ENCODE measurements at regions not wholly inside any gene's neighbourhood (a gene's known extent, or its start where the extent isn't known, plus 50 kb on each side); places are given as distances from the start of the nearest gene placed in this dataset.
A peak's percentile ranks its signal among the peaks of the same experiment; 100 is the strongest.
"Not testable (repeated sequence)": the region's sequence is repeated elsewhere in the genome, so short reads cannot be mapped to it uniquely, and the experiment has no call there.

DNA sequence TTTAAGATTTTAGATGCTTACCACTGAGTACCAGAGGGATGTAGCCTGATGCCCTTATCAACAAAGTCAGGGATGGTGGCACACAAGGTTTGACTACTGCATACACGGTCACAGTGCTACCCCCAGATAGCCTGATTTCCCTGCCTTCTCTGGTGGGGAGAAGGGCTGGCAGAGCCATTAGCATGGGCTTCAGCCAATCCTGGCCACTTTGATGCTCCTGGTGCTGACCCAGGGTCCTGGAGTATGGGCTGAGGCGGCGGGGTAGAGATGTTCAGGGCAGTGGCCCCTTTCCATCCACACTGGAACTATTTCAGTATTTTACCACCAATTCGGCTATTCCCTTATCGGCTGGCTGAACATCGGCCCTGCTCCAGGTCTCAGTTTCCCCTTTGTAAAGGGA is 83.2 kb downstream of the POTEB3 start:
- not testable (repeated sequence) for ATAC-seq; DNase-seq (ENCODE audit: low spot score)

DNA sequence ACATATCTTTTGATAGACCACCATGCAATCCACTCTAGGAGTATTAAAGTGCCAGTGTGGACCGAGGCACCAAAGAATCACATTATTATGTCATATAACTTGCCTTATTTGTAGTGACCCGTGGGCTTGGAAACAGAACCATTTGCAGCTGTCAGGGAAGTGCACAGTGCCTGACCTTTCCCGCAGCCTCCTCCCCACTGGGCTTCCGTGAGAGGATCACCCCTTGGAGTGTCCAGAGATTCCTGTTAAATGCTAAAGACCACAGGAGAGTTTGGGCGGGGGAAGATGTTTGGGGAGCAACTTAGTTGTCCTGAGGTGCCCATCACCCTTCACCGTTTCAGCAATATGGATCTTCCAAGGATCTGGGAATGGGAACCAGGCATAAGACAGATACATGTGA is 84.4 kb downstream of the POTEB3 start:
- ATAC-seq = not testable (repeated sequence)
- DNase-seq (ENCODE audit: low spot score) = peak; percentile 27

DNA sequence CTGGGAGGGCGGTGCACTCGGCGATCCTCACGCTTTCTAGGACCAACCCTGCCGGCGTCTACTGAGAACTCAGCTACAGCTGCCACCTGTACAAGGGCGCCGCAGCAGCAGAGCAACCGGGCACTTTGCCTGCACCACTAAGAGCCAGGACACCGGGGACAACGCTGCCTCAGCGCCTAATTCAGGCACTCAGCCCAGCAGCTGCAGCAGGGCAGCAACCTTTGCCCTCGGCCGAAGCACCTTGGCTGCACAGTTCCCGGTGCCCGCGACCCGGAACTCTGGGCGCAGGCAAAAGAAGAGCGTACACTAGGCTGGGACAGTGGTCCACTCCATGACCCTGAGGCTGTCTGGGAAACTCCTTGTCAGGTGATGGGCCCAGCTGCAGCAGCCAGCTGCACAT is 85.7 kb downstream of the POTEB3 start:
- ATAC-seq = peak; percentile 60
- not testable (repeated sequence) for DNase-seq (ENCODE audit: low spot score)

DNA sequence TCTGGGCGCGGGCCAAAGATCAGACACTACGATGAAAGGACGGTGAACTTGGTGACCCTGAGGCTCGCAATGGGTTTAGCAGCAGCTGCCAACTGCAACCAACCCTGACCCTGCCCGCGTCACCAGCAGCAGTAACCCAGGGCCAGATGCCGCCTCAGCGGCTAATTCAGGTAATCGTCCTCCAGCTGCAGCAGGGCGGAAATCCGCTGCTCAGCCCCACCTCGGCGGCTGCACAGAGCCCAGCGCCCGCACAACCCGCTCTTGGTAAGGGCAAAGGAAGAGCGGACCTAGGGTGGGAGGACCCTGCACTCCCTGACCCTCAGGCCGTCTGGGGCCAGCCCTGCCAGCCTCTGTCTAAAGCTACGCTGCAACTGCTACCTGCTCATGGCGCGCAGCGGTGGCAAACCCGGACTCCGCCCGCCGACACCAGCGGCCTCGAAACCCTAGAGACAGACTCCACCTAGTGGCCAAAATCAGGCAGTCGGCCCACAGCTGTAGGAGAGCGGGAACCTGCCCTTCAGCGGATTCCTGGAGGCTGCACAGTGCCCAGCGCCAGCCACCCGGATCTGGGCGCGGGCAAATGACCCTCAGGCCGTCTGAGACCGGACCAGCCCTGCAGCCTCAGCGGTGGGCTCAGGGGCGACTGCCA is 87.5 kb downstream of the POTEB3 start:
- not testable (repeated sequence) for ATAC-seq

DNA sequence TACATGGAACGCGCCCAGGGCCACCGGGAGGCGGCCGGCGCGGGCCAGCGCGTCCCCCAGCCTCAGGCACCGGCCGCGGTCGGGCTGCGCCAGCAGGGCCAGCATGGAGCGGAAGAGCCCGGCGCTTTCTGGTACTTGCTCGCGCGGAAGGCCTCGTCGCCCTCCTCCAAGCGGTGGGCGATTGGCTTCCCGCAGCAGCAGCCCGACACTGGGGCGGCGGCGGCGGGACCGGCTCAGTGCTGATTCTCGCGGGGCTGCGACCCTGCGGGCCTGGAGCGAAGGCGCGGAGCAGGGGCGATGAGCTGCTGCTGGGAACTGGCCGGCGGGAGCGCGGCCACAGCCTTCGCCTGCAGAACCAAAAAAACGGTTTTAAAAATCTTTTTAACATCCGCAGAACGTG is 95.3 kb downstream of the POTEB3 start:
- ATAC-seq = not testable (repeated sequence)
- DNase-seq (ENCODE audit: low spot score) = peak; percentile 27

More for the DNA sequence above, 87.5 kb downstream of the POTEB3 start:
- DNase-seq (ENCODE audit: low spot score) = not testable (repeated sequence)

DNA sequence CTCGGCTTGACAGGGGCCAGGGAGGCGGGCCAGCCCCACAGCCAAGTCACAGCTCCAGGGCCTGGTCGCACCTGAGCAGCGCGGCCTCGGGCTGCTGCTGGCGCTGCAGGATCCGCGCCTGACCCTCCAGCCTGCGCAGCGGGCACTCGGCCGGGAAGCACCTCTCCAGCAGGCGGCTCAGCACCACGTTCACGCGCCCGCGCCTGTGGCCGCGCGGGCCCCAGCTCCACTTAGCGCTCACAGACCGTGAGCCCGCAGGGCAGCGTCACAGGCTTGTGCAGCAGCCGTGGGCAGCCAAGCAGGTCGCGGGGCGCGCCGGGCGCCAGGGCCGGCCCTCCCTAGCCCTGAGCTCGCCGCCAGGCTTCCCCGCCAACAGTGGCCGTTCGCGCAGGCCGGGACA is 95.8 kb downstream of the POTEB3 start:
- not testable (repeated sequence) for DNase-seq (ENCODE audit: low spot score)
- ATAC-seq = peak; percentile 84

DNA sequence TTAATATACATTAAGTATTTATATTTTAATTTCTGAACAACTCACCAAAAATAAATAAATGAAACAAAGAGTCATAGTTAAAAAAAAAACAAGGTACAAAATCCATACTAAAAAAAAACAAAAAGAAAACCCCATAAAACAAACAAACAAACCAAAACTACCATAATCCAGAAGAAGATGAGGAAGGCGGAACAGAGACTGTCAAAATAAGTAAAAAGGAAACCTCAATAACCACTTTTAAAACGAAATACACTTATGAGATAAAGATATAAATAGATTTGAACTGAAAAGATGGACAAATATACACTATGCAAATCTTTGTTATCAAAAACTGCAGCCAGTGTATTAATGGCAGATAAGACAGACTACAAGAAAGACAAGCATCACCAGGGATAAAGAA is 103.3 kb downstream of the POTEB3 start:
- DNase-seq (ENCODE audit: low spot score); ATAC-seq: not testable (repeated sequence)

DNA sequence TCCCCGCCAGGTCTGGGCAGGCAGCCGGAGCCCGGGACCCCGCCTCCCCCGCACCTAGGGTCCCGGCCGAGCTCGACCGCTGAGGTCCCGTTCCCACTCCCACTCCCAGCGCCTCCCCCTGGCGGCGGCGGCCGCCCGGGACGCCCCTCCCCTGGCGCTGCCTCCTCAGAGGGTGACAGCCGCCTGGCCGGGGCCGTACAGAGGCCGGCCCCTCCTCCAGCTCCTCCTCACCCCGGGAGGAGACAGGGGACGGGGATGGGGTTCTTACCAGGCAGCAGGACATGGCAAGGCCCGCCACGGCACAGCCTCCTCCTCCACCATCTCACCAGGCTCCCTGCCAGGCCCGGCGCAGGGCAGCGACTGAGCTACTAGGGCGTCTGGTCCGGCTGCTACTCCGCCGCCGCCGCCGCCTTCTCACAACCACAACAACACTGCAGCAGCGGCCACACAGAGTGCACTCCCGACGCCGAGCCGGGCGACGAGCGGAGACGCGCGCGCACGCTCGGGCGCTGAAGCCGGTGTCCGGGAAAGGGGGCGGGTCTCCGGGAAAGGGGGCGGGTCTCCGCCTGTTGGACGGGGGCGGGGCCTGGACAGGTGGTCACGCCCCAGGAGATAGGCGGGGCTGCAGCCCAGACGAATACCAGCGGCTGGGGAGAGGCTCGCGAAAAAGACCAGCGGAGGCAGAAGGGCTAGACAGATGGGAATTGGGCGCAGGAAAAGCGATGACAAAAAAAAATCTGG is 115.4 kb downstream of the POTEB3 start:
- ATAC-seq = peak; percentile 95
- DNase-seq (ENCODE audit: low spot score) = not testable (repeated sequence)

DNA sequence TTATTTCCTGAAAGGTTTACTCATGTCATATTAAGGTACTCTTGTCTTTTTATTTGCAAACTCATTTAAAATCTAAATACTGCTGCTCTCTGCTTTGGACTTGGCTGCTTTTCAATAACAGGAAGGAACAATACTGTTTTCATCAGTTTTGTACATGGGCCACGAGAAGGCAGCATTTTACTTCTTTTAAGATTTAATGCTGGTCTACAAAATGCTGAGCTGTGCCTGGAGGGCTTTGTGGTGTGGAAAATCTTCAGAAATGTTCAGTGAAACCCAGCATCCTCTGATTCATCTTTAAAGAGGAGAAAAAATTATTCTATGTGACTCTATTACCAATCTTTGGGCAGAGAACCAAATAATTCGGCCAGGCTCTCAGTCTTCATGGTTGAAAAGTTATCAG is 155.9 kb downstream of the POTEB3 start:
- ATAC-seq = peak; percentile 91
- not testable (repeated sequence) for DNase-seq (ENCODE audit: low spot score)

DNA sequence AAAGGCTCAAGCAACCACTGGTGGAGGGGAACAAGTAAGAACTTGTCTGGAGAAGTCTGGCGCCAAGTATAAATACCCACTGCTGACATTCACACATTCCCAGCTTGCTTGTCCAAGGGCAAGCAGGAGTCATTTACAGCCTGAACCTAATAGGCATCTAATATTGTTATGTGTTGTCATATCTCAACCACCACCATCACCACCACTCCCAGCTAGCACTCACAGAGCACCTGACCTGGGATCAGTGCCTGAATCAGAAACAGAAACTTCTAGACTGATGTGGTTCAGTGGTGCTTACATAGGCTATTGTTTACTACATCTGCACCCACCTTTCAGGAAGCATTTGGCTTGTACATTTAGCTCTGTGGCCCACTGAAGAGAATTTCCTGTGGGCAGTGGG is 157.1 kb downstream of the POTEB3 start:
- not testable (repeated sequence) for ATAC-seq; DNase-seq (ENCODE audit: low spot score)

DNA sequence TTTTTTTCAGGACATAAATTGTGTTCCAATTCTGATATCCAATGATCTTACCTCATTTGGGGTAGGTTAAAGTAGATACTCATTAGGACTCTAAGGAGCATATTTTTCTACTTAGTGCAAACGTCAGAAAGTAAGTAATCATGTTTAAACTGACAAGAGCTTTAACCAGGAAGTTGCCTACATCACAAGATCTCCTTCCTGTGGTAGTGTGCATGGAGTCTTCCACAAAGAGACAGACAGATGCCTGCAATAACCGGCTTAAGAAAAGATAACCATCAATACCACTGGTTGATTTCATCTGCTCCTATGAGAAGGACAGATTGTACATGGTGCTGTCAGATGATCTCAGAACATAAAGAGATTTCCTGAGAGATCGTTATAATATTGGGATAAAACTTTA is 160.0 kb downstream of the POTEB3 start:
- not testable (repeated sequence) for ATAC-seq; DNase-seq (ENCODE audit: low spot score)

DNA sequence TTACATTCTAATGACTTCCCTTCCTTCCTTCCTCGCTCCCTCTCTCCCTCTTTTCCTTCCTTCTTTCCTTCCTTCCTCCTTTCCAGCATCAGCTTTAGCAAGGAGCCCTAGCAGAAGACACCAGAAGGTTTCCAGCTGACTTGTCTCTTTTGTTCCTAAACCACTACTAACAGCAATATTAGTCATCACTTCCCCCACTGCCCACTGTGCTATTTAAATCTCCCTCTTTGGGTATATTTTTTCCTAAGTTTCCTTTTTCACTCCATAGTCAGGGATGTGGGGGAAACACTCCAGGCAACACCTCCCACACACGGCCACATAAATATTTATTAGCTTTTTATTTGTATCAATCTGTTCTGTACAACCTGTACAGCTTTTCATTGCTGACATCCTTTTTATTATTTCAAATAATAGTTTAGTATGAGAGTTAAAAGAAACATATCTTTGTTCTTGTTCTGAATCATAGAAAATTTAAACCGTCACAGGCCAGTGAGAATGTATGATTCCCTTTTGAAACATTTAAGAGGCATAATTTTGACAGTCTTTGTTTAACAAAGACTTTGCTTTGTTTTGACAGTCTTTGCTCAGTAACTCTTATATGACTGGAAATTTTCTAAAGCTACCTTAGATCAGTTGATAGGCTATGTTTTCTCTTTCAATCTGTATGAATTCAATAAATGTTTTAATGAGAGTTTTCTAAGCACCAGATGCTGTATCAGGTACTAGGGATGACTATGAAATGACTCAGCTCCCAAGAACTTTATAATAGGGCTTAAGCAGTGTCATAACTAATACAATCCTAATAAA is 167.9 kb downstream of the POTEB3 start:
- DNase-seq (ENCODE audit: low spot score) = not testable (repeated sequence)
- ATAC-seq = peak; percentile 18

DNA sequence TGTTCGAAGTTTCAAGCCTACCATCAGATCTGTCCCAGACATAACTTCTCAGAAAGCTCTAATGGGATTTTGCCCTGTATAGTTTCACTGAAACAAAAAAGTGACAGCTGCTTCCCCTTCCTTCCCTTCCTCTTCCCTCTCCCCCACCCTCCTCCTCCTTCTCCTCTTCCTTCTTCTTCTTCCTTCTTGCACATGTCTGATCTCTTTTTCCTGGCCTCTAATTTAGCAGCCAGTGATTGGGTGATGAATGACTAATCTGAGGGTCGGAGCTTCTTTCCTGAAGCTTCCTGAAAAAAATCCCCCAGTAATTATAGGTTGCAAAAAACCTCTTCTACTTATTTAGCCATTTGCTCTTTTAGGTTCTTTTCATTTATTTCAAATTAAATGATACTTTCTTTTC is 168.7 kb downstream of the POTEB3 start:
- DNase-seq (ENCODE audit: low spot score) (no peak), ATAC-seq (peak; percentile 24)

DNA sequence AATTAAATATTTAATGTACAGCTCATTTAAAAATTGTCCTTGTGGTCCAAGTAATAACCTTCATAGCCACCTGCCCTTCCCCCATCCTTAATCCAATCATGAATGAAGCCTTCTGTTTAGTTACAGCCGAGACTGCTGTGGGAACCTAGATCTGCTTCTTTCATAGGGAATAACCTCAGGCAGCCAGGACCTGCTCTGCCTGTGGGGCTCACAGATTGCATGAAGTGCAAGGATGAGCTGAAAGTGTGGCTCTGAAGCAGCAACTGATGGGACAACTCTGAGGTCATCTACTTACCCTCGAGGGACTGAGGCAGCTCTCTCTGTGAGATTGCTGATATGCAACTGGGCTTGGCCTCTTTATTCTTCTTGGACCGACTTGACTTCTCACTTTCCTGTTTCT is 169.8 kb downstream of the POTEB3 start:
- ATAC-seq (peak; percentile 36), DNase-seq (ENCODE audit: low spot score) (no peak)

DNA sequence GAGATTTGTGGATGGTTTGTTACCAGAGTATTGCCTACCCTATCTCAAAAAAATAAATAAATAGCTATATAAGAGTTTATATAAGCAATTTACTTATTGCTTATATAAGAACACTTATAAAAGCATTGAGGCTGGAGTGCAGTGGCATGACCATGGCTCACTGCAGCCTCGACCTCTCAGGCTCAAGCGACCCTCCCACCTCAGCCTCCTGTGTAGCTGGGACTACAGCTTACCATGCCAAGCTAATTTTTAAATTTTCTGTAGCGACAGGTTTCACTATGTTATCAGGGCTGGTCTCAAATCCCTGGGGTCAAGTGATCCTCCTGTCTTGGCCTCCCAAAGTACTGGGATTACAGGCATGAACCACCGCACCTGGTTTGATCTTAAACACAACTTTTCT is 170.6 kb downstream of the POTEB3 start:
- ATAC-seq; DNase-seq (ENCODE audit: low spot score): not testable (repeated sequence)

DNA sequence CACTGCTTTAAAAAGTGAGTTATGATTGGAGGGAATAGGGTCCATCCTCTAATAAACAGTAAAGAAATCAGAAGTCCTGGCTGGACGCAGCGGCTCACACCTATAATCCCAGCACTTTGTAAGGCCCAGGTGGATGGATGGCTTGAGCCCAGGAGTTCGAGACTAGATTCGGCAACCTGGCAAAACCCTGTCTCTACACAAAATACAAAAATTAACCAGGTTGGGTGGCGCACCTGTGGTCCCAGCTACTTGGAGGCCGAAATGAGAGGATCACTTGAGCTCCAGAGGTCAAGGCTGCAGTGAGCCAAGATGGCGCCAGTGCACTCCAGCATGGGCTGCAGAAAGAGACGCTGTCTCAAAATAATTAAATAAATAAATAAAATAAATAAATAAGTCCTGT is 171.2 kb downstream of the POTEB3 start:
- no peak for DNase-seq (ENCODE audit: low spot score)
- no peak for ATAC-seq

DNA sequence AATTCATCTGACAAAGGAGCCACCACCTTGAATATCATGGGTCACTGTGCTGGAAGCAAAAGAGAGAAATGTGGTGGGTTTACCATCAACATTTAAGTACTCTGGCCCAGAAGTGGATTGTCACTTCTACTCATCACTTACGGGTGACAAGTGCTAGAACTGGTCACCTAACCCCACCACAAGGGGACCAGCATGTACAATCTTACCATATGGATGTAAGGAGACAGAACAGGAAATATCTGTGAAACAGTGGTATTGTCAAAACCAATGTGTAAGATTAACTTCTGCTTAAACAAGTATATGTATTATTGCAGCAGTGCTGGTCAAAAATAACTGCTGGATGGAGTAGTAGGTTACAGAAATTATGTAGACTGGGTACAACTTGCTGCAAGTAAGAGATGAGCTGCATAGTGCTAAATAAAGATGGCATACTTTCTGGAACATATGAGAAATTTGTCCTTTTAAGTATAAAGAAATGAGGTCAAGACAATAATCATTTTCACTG is 171.8 kb downstream of the POTEB3 start:
- DNase-seq (ENCODE audit: low spot score) = no peak
- no peak for ATAC-seq

DNA sequence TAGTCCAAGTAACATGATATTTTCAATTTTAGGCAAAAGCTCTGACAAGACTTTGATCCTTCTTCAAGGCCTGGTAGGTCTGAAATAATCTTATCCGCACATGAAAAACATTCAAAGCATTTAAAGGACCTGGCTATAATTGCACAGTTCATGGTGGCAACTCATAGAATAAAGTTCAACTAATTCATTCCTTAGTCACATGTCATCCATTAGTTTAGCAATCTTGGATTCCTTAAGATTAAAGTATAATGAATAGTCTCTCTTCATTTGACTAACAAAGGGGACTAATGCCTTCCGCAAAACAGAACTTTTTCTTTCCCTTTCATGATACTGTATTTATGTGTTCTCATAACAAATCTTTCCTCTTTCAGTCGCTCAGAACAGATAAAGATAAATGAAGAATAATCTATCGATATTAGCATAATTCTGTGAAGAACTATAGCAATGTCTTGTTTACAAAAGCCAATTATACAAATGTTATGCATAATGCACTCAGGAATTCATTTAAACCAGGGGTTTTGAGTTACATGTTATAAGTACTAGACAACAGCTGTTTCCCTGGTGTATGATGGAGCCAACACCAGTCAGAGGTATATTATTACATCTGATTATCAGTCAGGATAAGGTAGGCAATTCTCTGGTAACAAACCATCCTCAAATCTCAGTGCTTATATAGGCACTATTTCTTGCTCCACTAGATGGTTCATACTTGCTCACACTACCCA is 172.5 kb downstream of the POTEB3 start:
- ATAC-seq (no peak), DNase-seq (ENCODE audit: low spot score) (no peak)

DNA sequence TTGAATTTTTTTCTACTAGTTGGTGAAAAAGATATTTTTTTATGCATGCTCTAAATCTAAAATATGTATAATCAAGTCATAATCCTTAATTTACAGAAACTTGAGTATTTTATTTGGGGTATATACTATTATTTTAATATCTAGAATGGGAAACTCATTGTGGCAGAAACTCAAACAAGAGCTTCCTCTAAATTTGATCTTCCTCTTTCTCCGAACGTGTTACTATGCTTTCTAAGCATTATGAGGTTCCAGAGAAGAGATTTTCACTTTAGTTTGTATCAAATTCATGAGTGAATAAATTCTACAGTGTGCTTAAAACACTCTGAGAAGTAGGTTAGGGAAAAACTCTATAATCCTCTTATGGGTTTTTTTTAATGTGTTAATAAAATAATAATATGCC is 173.1 kb downstream of the POTEB3 start:
- DNase-seq (ENCODE audit: low spot score) (no peak), ATAC-seq (no peak)

DNA sequence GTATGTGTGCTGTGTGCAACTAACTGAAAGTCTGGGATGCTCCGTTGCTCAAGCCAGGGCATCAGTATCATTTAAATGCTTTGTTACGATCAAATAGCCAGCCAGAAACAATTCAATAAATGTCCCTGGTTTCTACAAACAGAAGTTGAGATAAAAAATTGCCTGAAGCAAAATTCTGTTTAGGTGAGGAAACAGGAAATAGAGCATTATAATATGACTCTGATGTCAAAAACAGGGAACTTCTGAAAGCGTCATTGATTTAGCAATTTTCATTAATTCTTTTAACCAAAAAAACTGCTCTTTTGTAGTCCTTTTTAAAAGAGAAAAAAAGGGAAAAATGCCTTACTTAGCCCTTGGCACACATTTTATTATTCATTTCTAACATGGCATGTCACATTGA is 174.7 kb downstream of the POTEB3 start:
- not testable (repeated sequence) for DNase-seq (ENCODE audit: low spot score)

More for the DNA sequence above, 174.7 kb downstream of the POTEB3 start:
- not testable (repeated sequence) for ATAC-seq
